ENCODE measurements at regions not wholly inside any gene's neighbourhood (a gene's known extent, or its start where the extent isn't known, plus 50 kb on each side); places are given as distances from the start of the nearest gene placed in this dataset.

DNA sequence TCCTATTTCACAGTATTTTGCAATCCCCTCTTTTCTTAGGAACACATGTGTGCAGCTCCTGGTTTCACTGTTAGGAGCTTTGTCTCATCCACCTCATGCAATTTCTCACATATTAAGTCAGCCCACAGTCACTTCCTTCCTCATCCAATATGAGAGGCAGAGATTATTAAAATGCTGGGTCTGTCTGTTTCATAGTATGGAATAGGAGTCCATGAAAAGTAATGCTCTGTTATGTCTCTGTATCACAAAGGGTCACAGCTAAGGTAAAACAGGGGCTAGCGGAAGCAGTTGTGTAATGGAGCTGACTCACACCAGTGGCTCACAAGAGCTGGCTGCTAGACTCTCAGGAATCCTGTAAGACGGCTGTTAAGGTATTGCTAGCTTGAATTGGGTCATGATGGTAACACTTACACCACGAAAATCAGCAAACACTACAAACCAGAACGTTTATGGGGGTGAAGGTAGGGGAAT lies 216.5 kb downstream of the EFNB2 start (continued):
- TF ChIP-seq, protein P1, sequence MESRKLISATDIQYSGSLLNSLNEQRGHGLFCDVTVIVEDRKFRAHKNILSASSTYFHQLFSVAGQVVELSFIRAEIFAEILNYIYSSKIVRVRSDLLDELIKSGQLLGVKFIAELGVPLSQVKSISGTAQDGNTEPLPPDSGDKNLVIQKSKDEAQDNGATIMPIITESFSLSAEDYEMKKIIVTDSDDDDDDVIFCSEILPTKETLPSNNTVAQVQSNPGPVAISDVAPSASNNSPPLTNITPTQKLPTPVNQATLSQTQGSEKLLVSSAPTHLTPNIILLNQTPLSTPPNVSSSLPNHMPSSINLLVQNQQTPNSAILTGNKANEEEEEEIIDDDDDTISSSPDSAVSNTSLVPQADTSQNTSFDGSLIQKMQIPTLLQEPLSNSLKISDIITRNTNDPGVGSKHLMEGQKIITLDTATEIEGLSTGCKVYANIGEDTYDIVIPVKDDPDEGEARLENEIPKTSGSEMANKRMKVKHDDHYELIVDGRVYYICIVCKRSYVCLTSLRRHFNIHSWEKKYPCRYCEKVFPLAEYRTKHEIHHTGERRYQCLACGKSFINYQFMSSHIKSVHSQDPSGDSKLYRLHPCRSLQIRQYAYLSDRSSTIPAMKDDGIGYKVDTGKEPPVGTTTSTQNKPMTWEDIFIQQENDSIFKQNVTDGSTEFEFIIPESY (IDR thresholded peaks at IDR 0.05; ENCODE audit: extremely low read depth, insufficient replicate concordance, low read length) = no peak
- peak; percentile 92 for TF ChIP-seq CBX3 (IDR thresholded peaks at IDR 0.05; ENCODE audit: low read depth)
- TF ChIP-seq FOSL1 (IDR thresholded peaks at IDR 0.05; ENCODE audit: low read depth) = peak; percentile 85
- no peak; the same call in 1 of the 2 replicates for TF ChIP-seq ELF1 (IDR thresholded peaks at IDR 0.05; ENCODE audit: borderline replicate concordance, low read depth)
- TF ChIP-seq JUND (IDR thresholded peaks at IDR 0.05) = peak; percentile 85
- TF ChIP-seq, protein P2, sequence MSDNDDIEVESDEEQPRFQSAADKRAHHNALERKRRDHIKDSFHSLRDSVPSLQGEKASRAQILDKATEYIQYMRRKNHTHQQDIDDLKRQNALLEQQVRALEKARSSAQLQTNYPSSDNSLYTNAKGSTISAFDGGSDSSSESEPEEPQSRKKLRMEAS (IDR thresholded peaks at IDR 0.05) = no peak; the same call in 1 of the 2 replicates
- no peak for TF ChIP-seq POLR2A (IDR thresholded peaks at IDR 0.05; ENCODE audit: borderline replicate concordance, extremely low read depth, insufficient read depth, insufficient read length)
- TF ChIP-seq EZH2phosphoT487 (IDR thresholded peaks at IDR 0.05; ENCODE audit: borderline replicate concordance) = no peak
- TF ChIP-seq SP1 (IDR thresholded peaks at IDR 0.05; ENCODE audit: low read depth) = peak; percentile 83
- TF ChIP-seq POLR2AphosphoS5 (IDR thresholded peaks at IDR 0.05; ENCODE audit: low read depth, low read length) = peak; percentile 20; the same call in 1 of the 2 replicates
- TF ChIP-seq EGR1 (IDR thresholded peaks at IDR 0.05; ENCODE audit: low read depth) = no peak
- no peak for TF ChIP-seq TCF7L2 (IDR thresholded peaks at IDR 0.05; ENCODE audit: borderline replicate concordance, extremely low read depth, insufficient read depth, insufficient read length)

DNA sequence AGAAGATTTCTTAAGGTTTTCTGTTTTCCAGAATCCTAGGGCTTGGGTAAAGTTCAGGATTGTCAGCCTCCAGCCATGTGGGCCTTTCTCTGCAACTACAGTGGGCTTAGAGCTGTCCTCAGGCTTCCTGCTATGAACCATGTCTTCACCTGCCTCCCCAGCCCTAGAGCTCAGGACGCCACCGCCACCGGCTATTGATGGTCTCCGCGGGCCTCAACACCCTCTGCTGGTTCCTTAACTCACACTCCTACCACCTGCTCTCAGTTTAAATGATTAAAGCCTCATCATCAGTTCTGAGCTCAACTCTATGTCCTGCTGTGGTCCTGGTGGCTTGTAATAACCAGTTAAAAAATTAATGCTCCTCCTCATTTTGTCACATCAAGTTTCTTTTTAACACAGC lies 221.0 kb downstream of the EFNB2 start:
- H3K79me2 ChIP-seq (ENCODE audit: insufficient read depth, low read length) = no peaks in the 10 kb centered on the region
- no peaks in the 10 kb centered on the region for H3K36me3 ChIP-seq (ENCODE audit: control insufficient read depth in 1 of 2, insufficient read depth in 2 of 2, low read length in 2 of 2)
- no peak overlapping the region for H3K9ac ChIP-seq (ENCODE audit: low read length)
- no peak overlapping the region for H3K27ac ChIP-seq (ENCODE audit: low read depth, low read length)
- no peak for DNase-seq (ENCODE audit: low read depth, low spot score)
- ChIA-PET POLR2A (no interaction called here), CTCF (interaction anchor here (1.0 kb wide), 1 partner anchor 101 kb away, joined by 3 read pairs; no protein-coding TSS in a partner anchor), RAD21 (ENCODE audit: low non-redundant PET in 1 of 2, low total read pairs in 2 of 2, uncharacterized antibody in 2 of 2, unreplicated experiment in 2 of 2) (no interaction called here)
- intact Hi-C loops (cut with micrococcal nuclease) = no loop called here
- no peak overlapping the region for H3K4me3 ChIP-seq (replicated peaks in 1 of 2; ENCODE audit: low read depth in 1 of 2, low read length in 2 of 2)
- no peak overlapping the region for H2AFZ ChIP-seq (ENCODE audit: low read depth, low read length, poor library complexity, severe bottlenecking)
- no TSS peak for BruUV-seq (replicated peaks)
- peaks cover 3 to 11% of the 10 kb centered on the region in 2 experiments; a peak in 3 of 4 replicates for H3K4me1 ChIP-seq (ENCODE audit: control insufficient read depth in 1 of 2, insufficient read depth in 2 of 2, low read length in 2 of 2)
- no peaks in the 10 kb centered on the region for H3K27me3 ChIP-seq (ENCODE audit: insufficient read depth, low read length)
- no peaks in the 10 kb centered on the region for H3K9me3 ChIP-seq (ENCODE audit: control insufficient read depth in 1 of 2, insufficient read depth in 1 of 2, low read depth in 1 of 2, low read length in 2 of 2)
- no peaks in the 10 kb centered on the region for H3K9me2 ChIP-seq (ENCODE audit: insufficient read depth)
- H4K20me1 ChIP-seq (ENCODE audit: insufficient read depth) = no peaks in the 10 kb centered on the region
- no peak for TF ChIP-seq YY1 (IDR thresholded peaks at IDR 0.05; ENCODE audit: extremely low read depth, insufficient replicate concordance, low read depth, low read length)
- TF ChIP-seq SP1 (IDR thresholded peaks at IDR 0.05; ENCODE audit: low read depth) = no peak
- TF ChIP-seq, protein P3, sequence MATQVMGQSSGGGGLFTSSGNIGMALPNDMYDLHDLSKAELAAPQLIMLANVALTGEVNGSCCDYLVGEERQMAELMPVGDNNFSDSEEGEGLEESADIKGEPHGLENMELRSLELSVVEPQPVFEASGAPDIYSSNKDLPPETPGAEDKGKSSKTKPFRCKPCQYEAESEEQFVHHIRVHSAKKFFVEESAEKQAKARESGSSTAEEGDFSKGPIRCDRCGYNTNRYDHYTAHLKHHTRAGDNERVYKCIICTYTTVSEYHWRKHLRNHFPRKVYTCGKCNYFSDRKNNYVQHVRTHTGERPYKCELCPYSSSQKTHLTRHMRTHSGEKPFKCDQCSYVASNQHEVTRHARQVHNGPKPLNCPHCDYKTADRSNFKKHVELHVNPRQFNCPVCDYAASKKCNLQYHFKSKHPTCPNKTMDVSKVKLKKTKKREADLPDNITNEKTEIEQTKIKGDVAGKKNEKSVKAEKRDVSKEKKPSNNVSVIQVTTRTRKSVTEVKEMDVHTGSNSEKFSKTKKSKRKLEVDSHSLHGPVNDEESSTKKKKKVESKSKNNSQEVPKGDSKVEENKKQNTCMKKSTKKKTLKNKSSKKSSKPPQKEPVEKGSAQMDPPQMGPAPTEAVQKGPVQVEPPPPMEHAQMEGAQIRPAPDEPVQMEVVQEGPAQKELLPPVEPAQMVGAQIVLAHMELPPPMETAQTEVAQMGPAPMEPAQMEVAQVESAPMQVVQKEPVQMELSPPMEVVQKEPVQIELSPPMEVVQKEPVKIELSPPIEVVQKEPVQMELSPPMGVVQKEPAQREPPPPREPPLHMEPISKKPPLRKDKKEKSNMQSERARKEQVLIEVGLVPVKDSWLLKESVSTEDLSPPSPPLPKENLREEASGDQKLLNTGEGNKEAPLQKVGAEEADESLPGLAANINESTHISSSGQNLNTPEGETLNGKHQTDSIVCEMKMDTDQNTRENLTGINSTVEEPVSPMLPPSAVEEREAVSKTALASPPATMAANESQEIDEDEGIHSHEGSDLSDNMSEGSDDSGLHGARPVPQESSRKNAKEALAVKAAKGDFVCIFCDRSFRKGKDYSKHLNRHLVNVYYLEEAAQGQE (IDR thresholded peaks at IDR 0.05; ENCODE audit: low read depth) = no peak
- TF ChIP-seq SIN3A (IDR thresholded peaks at IDR 0.05; ENCODE audit: low read depth) = no peak
- TF ChIP-seq POLR2A (IDR thresholded peaks at IDR 0.05; ENCODE audit: borderline replicate concordance, extremely low read depth, insufficient read depth, insufficient read length) = no peak
- peak; percentile 25; the same call in 1 of the 2 replicates for TF ChIP-seq RAD21 (IDR thresholded peaks at IDR 0.05; ENCODE audit: low read depth)
- TF ChIP-seq, protein P4, sequence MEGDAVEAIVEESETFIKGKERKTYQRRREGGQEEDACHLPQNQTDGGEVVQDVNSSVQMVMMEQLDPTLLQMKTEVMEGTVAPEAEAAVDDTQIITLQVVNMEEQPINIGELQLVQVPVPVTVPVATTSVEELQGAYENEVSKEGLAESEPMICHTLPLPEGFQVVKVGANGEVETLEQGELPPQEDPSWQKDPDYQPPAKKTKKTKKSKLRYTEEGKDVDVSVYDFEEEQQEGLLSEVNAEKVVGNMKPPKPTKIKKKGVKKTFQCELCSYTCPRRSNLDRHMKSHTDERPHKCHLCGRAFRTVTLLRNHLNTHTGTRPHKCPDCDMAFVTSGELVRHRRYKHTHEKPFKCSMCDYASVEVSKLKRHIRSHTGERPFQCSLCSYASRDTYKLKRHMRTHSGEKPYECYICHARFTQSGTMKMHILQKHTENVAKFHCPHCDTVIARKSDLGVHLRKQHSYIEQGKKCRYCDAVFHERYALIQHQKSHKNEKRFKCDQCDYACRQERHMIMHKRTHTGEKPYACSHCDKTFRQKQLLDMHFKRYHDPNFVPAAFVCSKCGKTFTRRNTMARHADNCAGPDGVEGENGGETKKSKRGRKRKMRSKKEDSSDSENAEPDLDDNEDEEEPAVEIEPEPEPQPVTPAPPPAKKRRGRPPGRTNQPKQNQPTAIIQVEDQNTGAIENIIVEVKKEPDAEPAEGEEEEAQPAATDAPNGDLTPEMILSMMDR (IDR thresholded peaks at IDR 0.05 in 2 of 3, conservative IDR thresholded peaks at IDR 0.05 in 1 of 3; ENCODE audit: borderline replicate concordance in 1 of 3, insufficient read depth in 1 of 3, low read depth in 2 of 3, low read length in 2 of 3) = no peak
- TF ChIP-seq EGR1 (IDR thresholded peaks at IDR 0.05; ENCODE audit: low read depth) = no peak
- H3K4me2 ChIP-seq (ENCODE audit: low read length) = no peak overlapping the region
- 0 out of 2 replicates have a peak, but pooled peaks have one; percentile 43 for ATAC-seq

Measured in HCT116 (cell line).